Right ventricle myocardium superior (tissue), 1 donor: ENCODE measurements at regions not wholly inside any gene's neighbourhood (a gene's known extent, or its start where the extent isn't known, plus 50 kb on each side); places are given as distances from the start of the nearest gene placed in this dataset.

Experiments used
- ATAC-seq: fragments of 200-7000 bp; cut with Tn5 transposase; one replicate; pipeline ENCODE4 v1.9.1; 2020; ENCODE audit warnings: mild to moderate bottlenecking; ENCODE audit not compliant: poor library complexity
- DNase-seq: peaks from one replicate; pipeline ENCODE4 v3.0.0-alpha.2; 2020
- intact Hi-C: fragments of 100-400 bp; cut with DNase I; formaldehyde crosslinking; loops from one replicate; pipeline ENCODE4 v1.11.2; 2022
- donor health status: DM: no; HTN: yes; CAD: no; lungs with severe emphysema.

DNA sequence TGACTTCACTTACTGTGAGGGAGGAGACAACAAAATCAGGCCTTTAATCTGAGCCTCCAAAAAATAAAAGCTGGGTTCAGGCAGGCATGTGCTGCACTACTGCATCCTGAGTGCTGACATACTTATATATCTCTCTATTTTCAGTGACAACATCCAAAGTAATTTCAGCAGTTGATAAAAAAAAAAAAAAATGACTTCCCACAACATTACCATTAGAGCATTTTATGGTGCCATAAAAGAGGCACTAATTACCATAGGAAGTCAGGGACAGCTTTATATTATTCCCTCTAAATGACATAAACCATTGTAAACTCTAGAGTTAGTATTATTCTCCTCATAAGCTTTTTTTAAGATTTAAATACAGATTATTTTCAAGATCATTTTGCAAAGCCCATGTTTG, 346.1 kb downstream of the SLCO4C1 start:
- DNase-seq (no peak), ATAC-seq (no peak)
- intact Hi-C loops = no loop called here

DNA sequence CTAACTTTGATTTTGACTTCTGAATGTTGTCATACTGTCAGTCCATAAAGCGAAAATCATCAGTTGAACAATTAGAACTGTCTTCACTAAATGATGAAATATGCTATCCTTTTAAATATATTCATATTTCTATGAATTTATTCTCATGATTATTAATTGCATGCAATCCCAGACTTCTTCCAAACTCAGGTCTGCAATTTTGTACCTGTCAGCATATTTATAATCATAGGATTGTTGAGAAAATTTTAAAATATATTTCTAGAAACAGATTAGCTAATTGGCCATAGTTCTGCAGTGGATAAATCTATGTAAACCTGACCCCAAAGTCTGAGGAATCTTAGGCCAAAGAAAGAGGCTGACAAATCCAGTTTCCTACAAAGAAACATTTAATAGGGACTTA, 347.5 kb downstream of the SLCO4C1 start:
- DNase-seq (no peak), ATAC-seq (no peak)
- intact Hi-C loops = no loop called here

- intact Hi-C loops = no loop called here
- no peak for ATAC-seq
- DNase-seq = no peak
These were observed 352.3 kb downstream of the SLCO4C1 start for GRCh38 chr5:101943784-101944183.

- no peak for DNase-seq
- ATAC-seq = no peak
- intact Hi-C loops = no loop called here
These were observed 353.7 kb downstream of the SLCO4C1 start for GRCh38 chr5:101942321-101942882.

DNA sequence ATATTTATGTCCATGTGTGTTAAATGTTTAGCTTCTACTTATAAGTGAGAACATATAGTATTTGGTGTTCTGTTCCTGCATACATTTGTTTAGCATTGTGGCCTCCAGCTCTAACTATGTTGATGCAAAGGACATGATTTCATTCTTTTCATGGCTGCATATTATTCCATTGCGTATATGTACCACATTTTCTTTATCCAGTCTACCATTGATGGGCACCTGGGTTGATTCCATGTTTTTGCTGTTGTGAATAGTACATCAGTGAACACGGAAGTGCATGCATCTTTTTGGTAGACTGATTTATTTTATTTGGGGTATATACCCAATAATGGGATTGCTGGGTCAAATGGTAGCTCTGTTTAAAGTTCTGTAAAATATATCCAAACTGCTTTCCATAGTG, 359.0 kb downstream of the SLCO4C1 start:
- DNase-seq (no peak), ATAC-seq (no peak)
- intact Hi-C loops = no loop called here

GRCh38 chr5:101935086-101935485, 361.0 kb downstream of the SLCO4C1 start:
- DNase-seq = no peak
- no peak for ATAC-seq
- intact Hi-C loops = no loop called here

DNA sequence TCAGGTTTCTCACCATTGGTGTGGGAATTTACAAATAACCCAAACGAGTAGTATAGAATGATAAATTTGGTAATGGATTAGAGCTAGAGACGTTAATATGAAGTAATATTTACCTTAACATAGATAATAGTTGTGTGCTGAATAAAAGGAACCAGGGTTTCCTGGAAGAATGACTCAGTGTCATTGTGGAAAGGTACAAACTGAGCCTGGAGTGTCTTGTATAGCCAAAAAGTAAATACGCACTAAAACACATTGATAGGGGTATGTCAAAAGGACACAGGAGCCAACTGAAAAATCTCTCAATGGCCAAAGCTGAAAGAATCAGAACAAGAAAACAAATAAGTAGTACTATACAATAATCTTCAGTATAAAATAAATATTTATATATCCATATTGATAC, 363.5 kb downstream of the SLCO4C1 start:
- intact Hi-C loops = no loop called here
- no peak for ATAC-seq
- no peak for DNase-seq

DNA sequence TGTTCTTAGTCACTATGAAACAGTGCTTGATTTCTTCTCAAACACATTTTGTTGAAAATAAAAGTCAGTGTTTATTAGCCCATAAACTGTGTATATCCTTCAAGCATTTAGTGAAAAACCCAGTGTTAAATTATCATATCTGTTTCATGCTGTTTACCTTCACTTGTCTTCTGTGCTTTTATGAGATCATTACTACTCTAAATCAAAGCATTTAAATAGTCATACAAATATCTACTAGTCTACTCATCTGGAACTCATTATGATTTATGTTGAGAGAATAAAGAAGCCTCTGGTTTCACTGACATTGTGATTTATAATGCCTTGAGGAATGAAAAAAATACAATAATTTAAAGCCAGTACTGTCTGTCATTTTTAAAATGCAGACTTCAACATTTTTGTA, 366.5 kb downstream of the SLCO4C1 start:
- DNase-seq (no peak), ATAC-seq (no peak)
- intact Hi-C loops = no loop called here

GRCh38 chr5:101917166-101917565, 378.9 kb downstream of the SLCO4C1 start:
- DNase-seq (no peak), ATAC-seq (no peak)
- intact Hi-C loops = no loop called here

- DNase-seq (no peak), ATAC-seq (no peak)
- intact Hi-C loops = no loop called here
These were observed 380.5 kb downstream of the SLCO4C1 start for GRCh38 chr5:101915554-101915953.

GRCh38 chr5:101904736-101905135, 391.3 kb downstream of the SLCO4C1 start:
- ATAC-seq = no peak
- intact Hi-C loops = no loop called here
- DNase-seq = no peak

GRCh38 chr5:101897914-101898313, 398.2 kb downstream of the SLCO4C1 start:
- no peak for DNase-seq
- ATAC-seq = no peak
- intact Hi-C loops = no loop called here

DNA sequence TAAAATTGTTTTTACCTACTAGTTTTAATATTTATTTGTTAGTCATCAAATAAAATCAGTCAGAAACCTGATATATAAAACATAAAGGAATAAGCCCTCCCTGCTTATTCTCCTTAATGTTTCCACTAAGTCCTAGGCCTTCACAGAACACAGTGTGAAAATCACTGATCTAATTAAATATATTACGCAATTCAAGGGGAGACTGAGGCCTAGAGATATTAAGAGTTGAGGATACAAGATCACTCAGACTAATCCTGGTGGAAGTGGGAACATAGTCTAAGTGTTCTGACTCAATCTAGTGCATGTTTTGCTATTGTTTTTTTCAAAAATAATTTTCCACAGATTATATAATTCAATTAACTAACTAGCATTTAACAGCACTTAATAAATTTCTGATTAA, 401.1 kb downstream of the SLCO4C1 start:
- DNase-seq = no peak
- ATAC-seq = no peak
- intact Hi-C loops = no loop called here

DNA sequence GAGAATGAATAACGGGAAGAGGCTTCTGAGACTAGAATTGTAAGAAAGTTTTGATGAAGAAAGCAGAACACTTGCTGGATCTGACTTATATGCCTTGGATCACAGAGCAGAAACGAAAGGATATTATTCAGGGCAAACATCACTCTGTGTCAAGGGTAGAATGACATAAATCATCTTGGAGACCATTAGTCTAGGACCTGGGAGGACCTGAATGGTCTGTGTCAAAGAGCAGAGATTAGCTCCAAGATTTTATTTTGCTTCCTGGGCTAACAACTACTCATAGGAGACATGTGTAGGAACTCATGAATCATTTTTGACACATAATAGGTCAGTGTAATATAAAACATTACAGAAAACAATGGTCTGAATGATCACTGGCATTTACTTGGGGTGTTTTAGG, 417.9 kb downstream of the SLCO4C1 start:
- no peak for DNase-seq
- no peak for ATAC-seq
- intact Hi-C loops = no loop called here

- ATAC-seq (no peak), DNase-seq (no peak)
- intact Hi-C loops = no loop called here
These were observed 418.6 kb downstream of the SLCO4C1 start for GRCh38 chr5:101877451-101877850.

DNA sequence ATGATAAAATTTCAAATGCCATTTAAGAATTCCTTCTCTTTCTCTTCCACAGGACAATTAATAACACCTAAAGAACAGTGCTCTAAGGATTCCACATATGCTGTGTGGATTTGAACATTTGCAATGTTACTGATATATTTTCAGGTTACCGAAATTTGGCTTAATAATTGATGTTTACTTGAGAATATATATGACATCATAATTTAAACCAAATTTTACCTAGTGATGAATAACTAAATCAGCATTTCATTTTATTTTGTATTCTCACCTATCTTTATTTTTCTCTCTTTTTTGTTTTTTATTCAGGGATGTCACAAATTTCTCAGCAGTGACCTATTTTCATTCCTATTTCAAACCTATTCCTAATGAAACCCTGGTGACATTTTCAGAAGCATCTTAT, 429.6 kb downstream of the SLCO4C1 start:
- ATAC-seq (no peak), DNase-seq (no peak)
- intact Hi-C loops = no loop called here

DNA sequence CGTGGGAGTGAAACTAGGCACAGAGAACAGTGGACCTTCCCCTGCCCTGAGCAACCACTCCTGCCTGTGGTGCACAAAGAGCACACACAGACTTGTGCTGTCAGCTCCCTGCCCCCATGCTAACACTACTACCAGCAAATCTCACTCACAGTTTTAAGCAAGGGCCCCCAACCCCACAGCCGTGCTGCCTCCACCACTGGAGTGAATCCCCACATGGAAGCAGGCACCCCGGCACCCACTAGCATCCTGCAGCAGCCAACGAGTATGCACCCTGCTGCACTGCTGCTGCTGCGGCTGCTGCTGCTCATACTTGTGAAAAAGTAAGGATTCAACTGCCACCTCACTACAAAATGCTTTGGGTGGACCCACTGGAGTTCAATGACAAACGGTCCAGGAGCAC, 435.5 kb downstream of the SLCO4C1 start:
- intact Hi-C loops = no loop called here
- ATAC-seq (no peak), DNase-seq (no peak)

DNA sequence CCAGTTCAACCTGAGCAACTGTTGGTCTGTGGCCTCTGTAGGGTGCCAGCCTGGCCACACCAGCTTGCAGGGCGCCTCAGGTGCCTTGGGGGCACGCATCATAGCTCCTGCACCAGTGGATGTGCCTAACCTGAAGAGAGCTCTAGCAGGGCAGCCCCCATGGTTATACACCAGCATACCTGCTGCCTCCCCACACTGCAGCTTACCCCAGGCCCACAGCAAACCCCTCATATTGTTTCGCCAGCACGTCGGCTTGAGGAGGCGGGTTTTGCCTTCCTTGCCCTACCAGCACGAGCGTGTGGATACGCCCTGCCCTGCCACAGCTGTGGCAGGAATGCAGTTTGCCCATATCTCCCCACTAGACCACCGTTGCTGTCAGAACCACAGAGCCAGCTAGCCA, 435.9 kb downstream of the SLCO4C1 start:
- DNase-seq = no peak
- intact Hi-C loops = no loop called here
- ATAC-seq = no peak

DNA sequence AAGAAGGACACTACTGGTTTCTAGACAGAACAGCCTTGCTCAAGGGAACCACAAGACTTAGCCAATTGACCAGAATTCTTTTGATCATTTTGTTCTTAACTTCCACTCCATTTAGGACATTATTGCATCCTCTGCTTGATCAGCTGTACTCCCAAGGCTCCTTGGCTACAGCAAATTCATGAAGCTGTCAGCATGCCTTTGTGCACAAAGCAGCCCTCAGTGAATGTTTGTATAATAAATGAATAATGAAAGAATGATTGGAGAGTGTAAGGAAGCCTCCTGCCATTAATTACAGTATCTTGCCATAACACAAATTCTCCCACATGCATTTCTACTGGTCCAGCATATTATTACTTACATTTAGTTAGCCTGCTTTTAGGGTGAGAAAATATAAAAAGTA, 449.6 kb downstream of the SLCO4C1 start:
- DNase-seq = no peak
- no peak for ATAC-seq
- intact Hi-C loops = no loop called here

DNA sequence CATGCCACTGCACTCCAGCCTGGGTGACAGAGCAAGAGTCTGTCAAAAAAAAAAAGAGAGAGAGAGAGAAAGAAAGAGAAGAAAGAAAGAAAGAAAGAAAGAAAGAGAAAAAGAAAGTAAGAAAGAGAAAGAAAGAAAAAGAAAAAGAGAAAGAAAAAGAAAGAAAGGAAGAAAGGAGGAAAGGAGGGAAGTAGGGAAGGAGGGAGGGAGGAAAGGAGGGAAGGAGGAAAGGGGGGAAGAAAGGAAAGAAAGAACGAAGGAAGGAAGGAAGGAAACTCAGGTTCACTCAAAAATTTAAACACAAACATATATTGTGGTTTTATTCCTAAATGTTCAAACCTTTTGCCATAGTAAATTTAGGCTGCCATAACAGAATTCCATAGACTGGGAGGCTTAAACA, 453.0 kb downstream of the SLCO4C1 start:
- ATAC-seq (no peak), DNase-seq (no peak)
- intact Hi-C loops = no loop called here

- no peak for ATAC-seq
- no peak for DNase-seq
- intact Hi-C loops = no loop called here
These were observed 457.6 kb downstream of the SLCO4C1 start for GRCh38 chr5:101838435-101838834.

GRCh38 chr5:101829255-101829654, 466.8 kb downstream of the SLCO4C1 start:
- no peak for ATAC-seq
- no peak for DNase-seq
- intact Hi-C loops = no loop called here
